ENCODE measurements at regions not wholly inside any gene's neighbourhood (a gene's known extent, or its start where the extent isn't known, plus 50 kb on each side); places are given as distances from the start of the nearest gene placed in this dataset.

GRCh38 chr10:78351283-78351682 lies 317.6 kb downstream of the RPS24 start:
- H3K4me3 ChIP-seq (ENCODE audit: low read depth, low read length), result no peak overlapping the region
- DNase-seq (ENCODE audit: low read depth), result no peak
- TF ChIP-seq CTCF (IDR thresholded peaks at IDR 0.05; ENCODE audit: low read depth, low read length, missing control alignments), result no peak
- in situ Hi-C loops (cut with HindIII; ENCODE audit: low sequenced_read_pairs), result loop anchor here (10.0 kb wide), 1 partner anchor 684 kb away; no protein-coding TSS in a partner anchor

- no peak for DNase-seq (ENCODE audit: low read depth)
- TF ChIP-seq CTCF (IDR thresholded peaks at IDR 0.05; ENCODE audit: low read depth, low read length, missing control alignments), result no peak
- H3K4me3 ChIP-seq (ENCODE audit: low read depth, low read length), result no peak overlapping the region
- in situ Hi-C loops (cut with HindIII; ENCODE audit: low sequenced_read_pairs), result loop anchor here (10.0 kb wide), 1 partner anchor 683 kb away; no protein-coding TSS in a partner anchor
Measured at GRCh38 chr10:78351809-78352208, 318.1 kb downstream of the RPS24 start.

- no peak overlapping the region for H3K4me3 ChIP-seq (ENCODE audit: low read depth, low read length)
- in situ Hi-C loops (cut with HindIII; ENCODE audit: low sequenced_read_pairs), result loop anchor here (10.0 kb wide), 1 partner anchor 681 kb away; no protein-coding TSS in a partner anchor
- no peak for DNase-seq (ENCODE audit: low read depth)
- TF ChIP-seq CTCF (IDR thresholded peaks at IDR 0.05; ENCODE audit: low read depth, low read length, missing control alignments), result no peak
Measured at GRCh38 chr10:78353636-78354035, 320.0 kb downstream of the RPS24 start.

DNA sequence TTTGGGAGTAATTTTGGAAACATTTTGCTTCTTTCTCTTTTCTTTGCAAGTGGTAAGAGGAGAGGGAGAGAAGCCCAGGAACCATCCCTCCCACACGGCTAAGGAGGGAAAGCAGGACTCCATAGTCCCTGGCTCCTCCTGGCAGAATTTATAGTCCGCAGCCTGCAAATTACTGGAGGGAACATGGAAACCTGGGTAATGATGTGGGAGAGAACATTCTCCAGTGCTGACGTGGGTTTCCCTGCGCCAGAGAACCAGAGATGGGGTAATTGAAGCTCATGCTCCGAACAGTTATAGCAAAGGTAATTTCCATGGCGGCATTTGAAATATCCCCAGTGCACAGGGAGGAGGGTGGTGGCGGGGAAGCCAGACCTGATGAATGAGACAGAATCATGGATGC lies 320.4 kb downstream of the RPS24 start:
- no peak for TF ChIP-seq CTCF (IDR thresholded peaks at IDR 0.05; ENCODE audit: low read depth, low read length, missing control alignments)
- in situ Hi-C loops (cut with HindIII; ENCODE audit: low sequenced_read_pairs), result loop anchor here (10.0 kb wide), 1 partner anchor 681 kb away; no protein-coding TSS in a partner anchor
- no peak for DNase-seq (ENCODE audit: low read depth)
- no peak overlapping the region for H3K4me3 ChIP-seq (ENCODE audit: low read depth, low read length)

DNA sequence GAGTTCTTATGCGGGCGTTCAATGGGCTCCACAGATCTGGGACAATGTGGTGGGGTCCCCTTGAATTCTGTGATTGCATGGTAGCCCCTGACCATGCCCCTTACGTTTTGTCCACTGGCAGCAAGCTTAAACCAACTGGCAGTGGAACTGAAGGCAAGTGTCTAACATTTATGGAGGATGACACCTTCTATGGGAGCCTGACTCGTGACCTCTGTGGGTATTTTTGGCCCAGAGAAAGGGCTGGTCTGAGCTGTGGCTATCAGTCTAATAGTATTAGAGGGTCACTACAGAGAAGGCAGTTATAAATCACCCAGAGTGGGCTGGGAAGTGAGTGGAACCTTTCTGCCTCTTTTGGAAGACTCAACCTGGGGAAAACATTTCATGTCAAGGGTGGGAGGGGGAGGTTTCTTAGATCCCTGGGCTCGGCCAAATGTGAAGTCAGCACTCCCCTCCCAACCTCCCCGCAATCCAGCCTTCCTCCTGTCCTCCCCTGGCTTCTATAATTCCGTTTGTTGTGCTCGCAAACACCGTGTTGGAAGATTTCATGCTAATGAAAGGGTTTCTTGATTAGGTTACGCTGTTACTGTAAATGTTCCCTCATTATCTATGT lies 322.7 kb downstream of the RPS24 start:
- TF ChIP-seq CTCF (IDR thresholded peaks at IDR 0.05; ENCODE audit: low read depth, low read length, missing control alignments), result no peak
- DNase-seq (ENCODE audit: low read depth), result no peak
- in situ Hi-C loops (cut with HindIII; ENCODE audit: low sequenced_read_pairs), result loop anchor here (10.0 kb wide), 1 partner anchor 678 kb away; no protein-coding TSS in a partner anchor

GRCh38 chr10:78357141-78358063 lies 323.7 kb downstream of the RPS24 start:
- TF ChIP-seq CTCF (IDR thresholded peaks at IDR 0.05; ENCODE audit: low read depth, low read length, missing control alignments), result no peak
- no peak overlapping the region for H3K4me3 ChIP-seq (ENCODE audit: low read depth, low read length)
- DNase-seq (ENCODE audit: low read depth), result no peak
- in situ Hi-C loops (cut with HindIII; ENCODE audit: low sequenced_read_pairs), result loop anchor here (10.0 kb wide), 1 partner anchor 677 kb away; no protein-coding TSS in a partner anchor

More for the DNA sequence above, 322.7 kb downstream of the RPS24 start:
- H3K4me3 ChIP-seq (ENCODE audit: low read depth, low read length), result no peak overlapping the region
